ENCODE measurements at regions not wholly inside any gene's neighbourhood (a gene's known extent, or its start where the extent isn't known, plus 50 kb on each side); places are given as distances from the start of the nearest gene placed in this dataset.

- Histone ChIP-seq H3F3A (ENCODE audit: control insufficient read depth, insufficient read depth) (no peaks in the 10 kb centered on the region), H3K9me2 (replicated peaks; ENCODE audit: control insufficient read depth, low read length) (no peaks in the 10 kb centered on the region), H4K20me1 (ENCODE audit: control insufficient read depth, insufficient read depth, low read depth, low read length) (no peaks in the 10 kb centered on the region), H3K4me2 (ENCODE audit: low read length) (no peak overlapping the region), H3K9me3 (ENCODE audit: control insufficient read depth, insufficient read depth, low read length) (no peaks in the 10 kb centered on the region), H3K27me3 (ENCODE audit: control insufficient read depth, low read length) (peaks cover 3% of the 10 kb centered on the region; the same call in 1 of the 2 replicates), H3K36me3 (ENCODE audit: control insufficient read depth, low read length) (no peaks in the 10 kb centered on the region), H3K4me3 (ENCODE audit: low read length) (no peak overlapping the region), H3K79me2 (ENCODE audit: control insufficient read depth, low read length) (no peaks in the 10 kb centered on the region), H3K27ac (ENCODE audit: low read depth, low read length) (no peak overlapping the region), H3K4me1 (ENCODE audit: control insufficient read depth, low read length) (no peaks in the 10 kb centered on the region)
- no peak for TF ChIP-seq EZH2phosphoT487 (IDR thresholded peaks at IDR 0.05; ENCODE audit: borderline replicate concordance, low read length)
- TF ChIP-seq, protein P1, sequence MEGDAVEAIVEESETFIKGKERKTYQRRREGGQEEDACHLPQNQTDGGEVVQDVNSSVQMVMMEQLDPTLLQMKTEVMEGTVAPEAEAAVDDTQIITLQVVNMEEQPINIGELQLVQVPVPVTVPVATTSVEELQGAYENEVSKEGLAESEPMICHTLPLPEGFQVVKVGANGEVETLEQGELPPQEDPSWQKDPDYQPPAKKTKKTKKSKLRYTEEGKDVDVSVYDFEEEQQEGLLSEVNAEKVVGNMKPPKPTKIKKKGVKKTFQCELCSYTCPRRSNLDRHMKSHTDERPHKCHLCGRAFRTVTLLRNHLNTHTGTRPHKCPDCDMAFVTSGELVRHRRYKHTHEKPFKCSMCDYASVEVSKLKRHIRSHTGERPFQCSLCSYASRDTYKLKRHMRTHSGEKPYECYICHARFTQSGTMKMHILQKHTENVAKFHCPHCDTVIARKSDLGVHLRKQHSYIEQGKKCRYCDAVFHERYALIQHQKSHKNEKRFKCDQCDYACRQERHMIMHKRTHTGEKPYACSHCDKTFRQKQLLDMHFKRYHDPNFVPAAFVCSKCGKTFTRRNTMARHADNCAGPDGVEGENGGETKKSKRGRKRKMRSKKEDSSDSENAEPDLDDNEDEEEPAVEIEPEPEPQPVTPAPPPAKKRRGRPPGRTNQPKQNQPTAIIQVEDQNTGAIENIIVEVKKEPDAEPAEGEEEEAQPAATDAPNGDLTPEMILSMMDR (IDR thresholded peaks at IDR 0.05; ENCODE audit: low read depth, low read length, poor library complexity, severe bottlenecking) = no peak
Measured at GRCh38 chr5:57621624-57622023, 139.0 kb upstream of the ACTBL2 start.

DNA sequence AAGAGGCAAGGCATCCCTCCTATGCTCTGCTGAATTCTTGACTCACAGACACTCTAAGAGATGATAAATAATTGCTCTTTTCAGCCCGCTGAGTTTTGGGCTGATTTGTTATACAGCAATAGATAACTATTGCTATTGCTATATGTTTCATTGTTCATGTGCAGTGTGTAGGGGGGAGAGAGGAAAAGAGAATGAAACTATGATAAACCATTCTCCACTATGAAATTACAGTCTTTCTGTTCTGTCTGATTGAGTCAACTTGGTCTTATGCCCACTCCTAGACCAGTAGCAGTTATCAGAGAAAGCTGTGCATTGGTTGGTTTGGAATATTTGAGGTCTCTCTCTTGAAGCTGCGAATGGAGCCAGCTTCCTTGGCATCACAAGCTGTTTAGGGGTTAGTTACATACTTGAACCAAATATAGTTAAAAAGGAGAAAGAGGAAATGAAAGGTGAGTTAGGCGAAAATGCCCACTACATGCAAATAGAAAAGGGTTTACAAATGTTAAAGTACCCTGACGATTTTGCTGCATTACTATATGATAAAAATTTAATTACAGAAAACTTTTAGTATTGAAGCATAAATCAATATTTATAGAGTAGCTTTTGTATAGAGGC is 136.3 kb upstream of the ACTBL2 start:
- no peaks in the 10 kb centered on the region for H3F3A ChIP-seq (ENCODE audit: control insufficient read depth, insufficient read depth)
- TF ChIP-seq, protein P1 (IDR thresholded peaks at IDR 0.05; ENCODE audit: low read depth, low read length, poor library complexity, severe bottlenecking) = no peak
- TF ChIP-seq EZH2phosphoT487 (IDR thresholded peaks at IDR 0.05; ENCODE audit: borderline replicate concordance, low read length) = no peak
- no peak overlapping the region for H3K4me3 ChIP-seq (ENCODE audit: low read length)
- H3K79me2 ChIP-seq (ENCODE audit: control insufficient read depth, low read length) = no peaks in the 10 kb centered on the region
- peaks cover 3% of the 10 kb centered on the region; the same call in 1 of the 2 replicates for H3K27me3 ChIP-seq (ENCODE audit: control insufficient read depth, low read length)
- no peaks in the 10 kb centered on the region for H3K36me3 ChIP-seq (ENCODE audit: control insufficient read depth, low read length)
- H4K20me1 ChIP-seq (ENCODE audit: control insufficient read depth, insufficient read depth, low read depth, low read length) = no peaks in the 10 kb centered on the region
- H3K9me3 ChIP-seq (ENCODE audit: control insufficient read depth, insufficient read depth, low read length) = no peaks in the 10 kb centered on the region
- no peak overlapping the region for H3K4me2 ChIP-seq (ENCODE audit: low read length)
- H3K27ac ChIP-seq (ENCODE audit: low read depth, low read length) = no peak overlapping the region
- H3K9me2 ChIP-seq (replicated peaks; ENCODE audit: control insufficient read depth, low read length) = no peaks in the 10 kb centered on the region
- no peaks in the 10 kb centered on the region for H3K4me1 ChIP-seq (ENCODE audit: control insufficient read depth, low read length)

DNA sequence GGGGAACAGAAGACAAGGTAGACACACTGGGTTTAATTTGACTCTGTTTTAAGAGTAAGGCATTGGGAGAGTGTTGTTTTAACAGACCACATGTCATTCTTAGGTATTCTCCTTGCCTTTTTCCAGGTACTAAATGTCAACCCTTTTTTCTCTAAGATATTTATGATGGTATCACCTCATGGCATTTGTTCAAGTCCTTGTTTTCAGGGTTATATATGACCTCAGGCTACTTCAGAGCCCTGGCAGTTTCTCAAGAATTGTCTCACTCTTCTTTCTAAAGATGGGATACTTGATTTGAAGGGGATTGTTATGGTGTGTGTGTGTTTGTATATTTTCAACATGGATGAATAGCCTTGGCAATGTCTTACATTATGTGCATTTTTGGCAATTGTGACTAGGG is 131.1 kb upstream of the ACTBL2 start:
- no peak overlapping the region for H3K4me2 ChIP-seq (ENCODE audit: low read length)
- no peaks in the 10 kb centered on the region for H4K20me1 ChIP-seq (ENCODE audit: control insufficient read depth, insufficient read depth, low read depth, low read length)
- no peaks in the 10 kb centered on the region for H3K36me3 ChIP-seq (ENCODE audit: control insufficient read depth, low read length)
- no peaks in the 10 kb centered on the region for H3K27me3 ChIP-seq (ENCODE audit: control insufficient read depth, low read length)
- no peak for TF ChIP-seq EZH2phosphoT487 (IDR thresholded peaks at IDR 0.05; ENCODE audit: borderline replicate concordance, low read length)
- TF ChIP-seq, protein P1 (IDR thresholded peaks at IDR 0.05; ENCODE audit: low read depth, low read length, poor library complexity, severe bottlenecking) = no peak
- no peaks in the 10 kb centered on the region for H3K79me2 ChIP-seq (ENCODE audit: control insufficient read depth, low read length)
- H3K9me3 ChIP-seq (ENCODE audit: control insufficient read depth, insufficient read depth, low read length) = no peaks in the 10 kb centered on the region
- no peak overlapping the region for H3K27ac ChIP-seq (ENCODE audit: low read depth, low read length)
- H3F3A ChIP-seq (ENCODE audit: control insufficient read depth, insufficient read depth) = no peaks in the 10 kb centered on the region
- H3K4me1 ChIP-seq (ENCODE audit: control insufficient read depth, low read length) = no peaks in the 10 kb centered on the region
- H3K9me2 ChIP-seq (replicated peaks; ENCODE audit: control insufficient read depth, low read length) = no peaks in the 10 kb centered on the region
- H3K4me3 ChIP-seq (ENCODE audit: low read length) = no peak overlapping the region

Measured in DOHH2 (cell line).